GM18907 (cell line): ENCODE measurements at regions not wholly inside any gene's neighbourhood (a gene's known extent, or its start where the extent isn't known, plus 50 kb on each side); places are given as distances from the start of the nearest gene placed in this dataset.
"Not testable (repeated sequence)": the region's sequence is repeated elsewhere in the genome, so short reads cannot be mapped to it uniquely, and the experiment has no call there.

ENCODE experiments used
- ATAC-seq: cut with Tn5 transposase; IDR thresholded peaks from one replicate; pipeline ENCODE4 v1.9.1; 2021; ENCODE audit warnings: mild to moderate bottlenecking, moderate library complexity; ENCODE audit not compliant: unreplicated experiment

DNA sequence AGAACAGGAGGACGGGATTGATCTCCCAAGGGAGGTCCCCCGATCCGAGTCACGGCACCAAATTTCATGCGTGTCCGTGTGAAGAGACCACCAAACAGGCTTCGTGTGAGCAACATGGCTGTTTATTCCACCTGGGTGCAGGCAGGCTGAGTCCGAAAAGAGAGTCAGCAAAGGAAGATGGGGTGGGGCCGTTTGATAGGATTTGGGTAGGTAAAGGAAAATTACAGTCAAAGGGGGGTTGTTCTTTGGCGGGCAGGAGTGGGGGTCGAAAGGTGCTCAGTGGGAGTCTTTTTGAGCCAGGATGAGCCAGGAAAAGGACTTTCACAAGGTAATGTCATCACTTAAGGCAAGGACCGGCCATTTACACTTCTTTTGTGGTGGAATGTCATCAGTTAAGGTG, 763.6 kb upstream of the CTNND2 start:
- not testable (repeated sequence) for ATAC-seq

GRCh38 chr5:12665772-12666171, 761.5 kb upstream of the CTNND2 start:
- not testable (repeated sequence) for ATAC-seq

GRCh38 chr5:12662545-12663314, 758.5 kb upstream of the CTNND2 start:
- ATAC-seq: no peak

DNA sequence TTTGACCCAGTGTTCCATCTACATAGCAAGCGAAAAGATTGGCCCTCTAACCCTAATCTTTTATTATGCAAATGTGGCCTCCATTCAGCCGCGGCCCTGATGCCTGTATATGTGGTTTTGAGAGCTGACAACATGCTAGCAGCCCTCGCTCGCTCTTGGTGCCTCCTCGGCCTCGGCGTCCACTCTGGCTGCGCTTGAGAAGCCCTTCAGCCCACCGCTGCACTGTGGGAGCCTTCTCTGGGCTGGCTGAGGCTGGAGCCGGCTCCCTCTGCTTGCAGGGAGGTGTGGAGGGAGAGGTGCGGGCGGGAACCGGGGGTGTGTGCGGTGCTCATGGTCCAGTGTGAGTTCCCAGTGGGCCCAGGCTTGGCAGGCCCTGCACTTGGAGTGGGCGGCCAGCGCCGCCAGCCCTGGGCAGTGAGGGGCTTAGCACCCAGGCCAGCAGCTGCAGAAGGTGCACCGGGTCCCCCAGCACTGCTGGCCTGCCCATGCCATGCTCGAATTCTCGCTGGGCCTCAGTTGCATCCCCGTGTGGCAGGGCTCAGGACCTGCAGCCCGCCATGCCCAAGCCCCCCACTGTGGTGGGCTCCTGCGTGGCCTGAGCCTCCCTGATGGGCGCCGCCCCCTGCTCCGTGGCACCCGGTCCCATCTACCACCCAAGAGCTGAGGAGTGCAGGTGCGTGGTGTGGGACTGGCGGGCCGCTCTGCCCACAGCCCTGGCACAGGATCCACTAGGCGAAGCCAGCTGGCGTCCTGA, 757.5 kb upstream of the CTNND2 start:
- ATAC-seq: no peak

DNA sequence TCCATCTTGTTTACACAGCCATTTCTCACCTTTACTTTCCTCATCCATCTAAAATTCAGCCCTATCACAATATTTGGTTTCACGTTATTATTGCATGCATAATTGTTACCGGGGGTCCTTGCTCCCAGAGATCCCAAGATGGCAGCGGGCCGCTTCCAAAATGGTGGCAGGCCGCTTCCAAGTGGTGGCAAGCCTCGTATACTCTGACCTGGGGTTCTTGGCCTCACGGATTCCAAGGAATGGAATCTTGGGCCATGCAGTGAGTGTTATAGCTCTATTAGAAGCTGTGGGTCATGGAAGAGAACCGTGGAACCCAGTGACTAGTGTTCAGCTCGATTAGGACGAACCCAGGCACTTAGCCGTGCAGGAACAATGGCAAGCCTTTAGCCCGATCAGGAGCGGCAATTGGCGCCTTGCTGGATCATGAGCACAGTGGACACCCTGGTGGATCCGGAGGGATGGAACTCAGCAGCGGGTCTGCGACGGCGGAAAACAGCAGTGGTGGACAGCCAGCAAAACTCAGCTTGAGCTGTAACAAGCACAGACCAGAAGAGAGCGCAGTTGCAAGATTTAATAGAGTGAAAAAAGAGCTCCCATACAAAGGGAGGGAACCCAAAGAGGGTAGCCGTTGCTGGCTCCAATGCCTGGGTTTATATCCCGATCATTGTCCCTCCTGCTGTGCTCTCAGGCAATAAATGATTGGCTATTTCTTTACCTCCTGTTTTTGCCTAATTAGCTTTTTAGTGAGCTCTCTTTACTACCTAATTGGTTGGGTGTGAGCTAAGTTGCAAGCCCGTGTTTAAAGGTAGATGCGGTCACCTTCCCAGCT, 756.2 kb upstream of the CTNND2 start:
- not testable (repeated sequence) for ATAC-seq

- no peak for ATAC-seq
These were observed 755.4 kb upstream of the CTNND2 start for GRCh38 chr5:12659686-12660085.

GRCh38 chr5:12658871-12659446, 754.7 kb upstream of the CTNND2 start:
- no peak for ATAC-seq

DNA sequence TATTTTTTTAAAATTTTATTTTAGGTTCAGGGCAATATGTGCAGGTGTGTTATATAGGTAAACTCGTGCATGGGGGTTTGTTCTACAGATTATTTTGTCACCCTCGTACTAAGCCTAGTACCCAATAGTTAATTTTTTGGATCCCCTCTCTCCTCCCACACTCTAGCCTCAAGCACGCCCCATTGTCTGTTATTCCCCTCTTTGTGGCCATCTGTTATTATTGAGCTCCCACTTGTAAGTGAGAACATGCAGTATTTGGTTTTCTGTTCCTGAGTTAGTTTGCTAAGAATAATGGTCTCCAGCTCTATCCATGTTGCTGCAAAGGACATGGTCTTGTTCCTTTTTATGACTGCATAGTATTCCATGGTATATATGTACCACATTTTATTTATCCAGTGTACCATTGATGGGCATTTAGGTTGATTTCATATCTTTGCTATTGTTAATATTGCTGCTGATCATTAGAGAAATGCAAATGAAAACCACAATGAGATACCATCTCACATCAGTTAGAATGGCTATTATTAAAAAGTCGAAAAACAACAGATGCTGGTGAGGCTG, 753.7 kb upstream of the CTNND2 start:
- not testable (repeated sequence) for ATAC-seq

DNA sequence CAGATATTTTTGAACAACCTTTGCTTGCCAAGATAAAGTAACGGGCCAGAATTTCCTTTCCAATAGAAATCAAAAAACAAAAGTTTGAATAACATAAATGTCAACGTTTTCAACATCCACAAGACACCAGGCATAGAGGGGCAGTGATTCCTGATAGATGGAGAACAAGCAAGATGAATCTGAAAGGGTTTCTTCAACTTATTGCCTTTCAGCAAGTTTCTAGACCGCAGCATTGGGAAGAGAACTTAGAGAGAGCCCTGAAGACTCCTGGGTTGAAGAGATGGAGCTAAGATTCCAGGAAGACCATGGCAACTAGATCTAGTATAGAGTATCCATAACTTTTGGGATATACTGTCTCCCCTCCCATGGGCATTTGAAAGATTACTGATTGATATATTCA, 751.4 kb upstream of the CTNND2 start:
- no peak for ATAC-seq

GRCh38 chr5:12652201-12652600, 748.0 kb upstream of the CTNND2 start:
- no peak for ATAC-seq

- ATAC-seq: no peak
These were observed 744.3 kb upstream of the CTNND2 start for GRCh38 chr5:12648558-12648957.

GRCh38 chr5:12647613-12648012, 743.4 kb upstream of the CTNND2 start:
- ATAC-seq: no peak

- no peak for ATAC-seq
These were observed 741.3 kb upstream of the CTNND2 start for GRCh38 chr5:12645582-12645981.

GRCh38 chr5:12636209-12636608, 732.0 kb upstream of the CTNND2 start:
- ATAC-seq: no peak

DNA sequence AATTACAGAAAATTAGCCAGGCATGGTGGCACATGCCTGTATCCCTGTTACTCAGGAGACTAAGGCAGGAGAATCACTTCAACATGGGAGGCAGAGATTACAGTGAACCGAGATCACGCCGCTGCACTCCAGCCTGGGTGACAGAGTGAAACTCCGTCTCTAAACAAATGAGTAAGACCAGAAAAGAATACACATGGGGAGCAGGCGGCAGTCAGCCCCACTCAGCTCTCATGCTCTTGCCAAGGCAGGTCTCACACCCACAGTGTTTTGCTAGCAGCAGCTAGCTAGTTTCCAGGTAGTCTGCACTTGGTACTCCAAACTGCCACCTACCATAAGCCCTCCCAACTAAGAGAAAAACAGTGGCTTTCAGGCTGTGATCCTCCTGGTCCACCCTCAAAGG, 722.3 kb upstream of the CTNND2 start:
- no peak for ATAC-seq

DNA sequence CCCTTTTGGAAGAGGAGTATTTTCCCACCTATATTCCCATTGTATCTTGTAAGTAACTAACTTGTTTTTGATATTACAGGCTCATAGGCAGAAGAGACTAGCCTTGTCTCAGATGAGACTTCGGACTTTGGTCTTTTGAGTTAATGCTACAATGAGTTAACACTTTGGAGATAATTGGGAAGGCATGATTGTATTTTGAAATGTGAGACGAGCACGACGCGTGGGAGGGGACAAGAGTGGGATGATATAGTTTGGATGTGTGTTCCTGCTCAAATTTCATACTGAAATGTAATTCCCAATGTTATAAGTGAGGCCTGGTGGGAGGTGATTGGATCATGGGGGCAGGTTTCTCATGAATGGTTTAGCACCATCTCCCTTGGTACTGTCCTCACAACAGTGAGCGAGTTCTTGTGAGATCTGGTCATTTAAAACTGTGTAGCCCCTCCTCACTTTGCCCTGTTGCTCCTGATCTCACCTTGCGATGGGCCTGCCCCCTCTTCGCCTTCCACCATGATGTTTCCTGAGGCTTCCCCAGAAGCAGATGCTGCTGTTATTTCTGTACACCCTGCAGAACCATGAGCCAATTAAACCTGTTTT, 721.5 kb upstream of the CTNND2 start:
- ATAC-seq: no peak

DNA sequence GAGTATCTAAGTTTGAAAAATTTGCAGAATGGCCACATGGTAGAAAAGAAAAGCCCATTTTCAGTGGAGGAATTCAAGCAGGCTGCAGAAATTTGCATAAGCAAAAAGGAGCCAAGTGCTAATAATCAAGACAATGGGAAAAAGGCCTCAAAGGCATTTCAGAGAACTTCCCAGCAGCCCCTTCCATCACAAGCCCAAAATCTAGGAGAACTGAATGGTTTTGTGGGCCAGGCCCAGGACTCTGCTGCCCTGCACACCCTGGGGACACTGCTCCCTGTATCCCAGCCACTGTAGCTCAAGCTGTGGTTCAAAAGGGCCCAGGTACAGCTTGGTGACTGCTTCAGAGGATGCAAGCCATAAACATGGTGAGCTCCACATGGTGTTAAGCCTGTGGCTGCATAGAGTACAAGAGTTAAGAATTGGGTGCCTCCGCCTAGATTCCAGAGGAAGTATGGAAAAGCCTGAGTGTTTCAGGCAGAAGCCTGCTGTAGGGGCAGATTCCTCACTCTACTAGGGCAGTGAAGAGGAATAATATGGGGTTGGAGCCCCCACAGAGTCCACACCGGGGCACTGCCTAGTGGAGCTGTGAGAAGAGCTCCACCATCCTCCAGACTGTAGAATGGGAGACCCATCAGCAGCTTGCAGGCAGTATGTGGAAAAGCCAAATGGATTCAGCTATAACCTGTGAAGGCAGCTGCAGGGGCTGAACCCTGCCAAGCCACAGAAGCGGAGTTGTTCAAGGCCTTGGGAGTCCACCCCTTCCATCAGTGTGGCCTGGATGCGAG, 720.7 kb upstream of the CTNND2 start:
- no peak for ATAC-seq

GRCh38 chr5:12623408-12623807, 719.2 kb upstream of the CTNND2 start:
- ATAC-seq: no peak

DNA sequence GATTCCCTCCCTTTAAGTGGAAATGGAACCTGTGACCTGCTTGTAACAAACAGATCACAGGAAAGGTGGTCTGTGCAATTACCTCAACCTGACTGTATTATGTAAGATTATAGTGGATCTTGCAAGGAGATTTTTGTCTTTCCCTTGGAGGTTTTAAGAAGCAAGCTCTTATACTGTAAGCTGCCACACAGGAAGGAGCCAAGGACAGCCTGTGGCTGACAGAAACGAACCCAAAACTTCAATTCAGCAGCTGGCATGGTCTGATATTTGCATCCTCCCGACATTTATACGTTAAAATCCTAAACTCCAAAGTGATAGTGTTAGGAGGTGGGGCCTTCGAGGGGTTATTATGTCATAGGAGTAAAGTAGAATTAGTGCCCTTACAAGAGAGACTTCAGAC, 711.8 kb upstream of the CTNND2 start:
- no peak for ATAC-seq
